GM13976 (cell line): ENCODE measurements at regions not wholly inside any gene's neighbourhood (a gene's known extent, or its start where the extent isn't known, plus 50 kb on each side); places are given as distances from the start of the nearest gene placed in this dataset.

Experiments used
- DNase-seq: peaks from one replicate; pipeline ENCODE4 v3.0.0; 2012; ENCODE audit warnings: low spot score
- in situ Hi-C: fragments of 300-500 bp; cut with MboI; formaldehyde crosslinking; loops from one replicate; pipeline ENCODE4 v1.12.0; 2022; ENCODE audit warnings: low sequenced_read_pairs, mixed read lengths, inconsistent platforms; ENCODE audit not compliant: unreplicated experiment
- TF ChIP-seq, protein P1 (sequence below): IDR thresholded peaks from 2 replicates; pipeline ENCODE4 v1.5.1; 2012; ENCODE audit warnings: borderline replicate concordance, mild to moderate bottlenecking; ENCODE audit not compliant: insufficient read depth; ENCODE audit errors: extremely low read depth, missing control alignments, control extremely low read depth

DNA sequence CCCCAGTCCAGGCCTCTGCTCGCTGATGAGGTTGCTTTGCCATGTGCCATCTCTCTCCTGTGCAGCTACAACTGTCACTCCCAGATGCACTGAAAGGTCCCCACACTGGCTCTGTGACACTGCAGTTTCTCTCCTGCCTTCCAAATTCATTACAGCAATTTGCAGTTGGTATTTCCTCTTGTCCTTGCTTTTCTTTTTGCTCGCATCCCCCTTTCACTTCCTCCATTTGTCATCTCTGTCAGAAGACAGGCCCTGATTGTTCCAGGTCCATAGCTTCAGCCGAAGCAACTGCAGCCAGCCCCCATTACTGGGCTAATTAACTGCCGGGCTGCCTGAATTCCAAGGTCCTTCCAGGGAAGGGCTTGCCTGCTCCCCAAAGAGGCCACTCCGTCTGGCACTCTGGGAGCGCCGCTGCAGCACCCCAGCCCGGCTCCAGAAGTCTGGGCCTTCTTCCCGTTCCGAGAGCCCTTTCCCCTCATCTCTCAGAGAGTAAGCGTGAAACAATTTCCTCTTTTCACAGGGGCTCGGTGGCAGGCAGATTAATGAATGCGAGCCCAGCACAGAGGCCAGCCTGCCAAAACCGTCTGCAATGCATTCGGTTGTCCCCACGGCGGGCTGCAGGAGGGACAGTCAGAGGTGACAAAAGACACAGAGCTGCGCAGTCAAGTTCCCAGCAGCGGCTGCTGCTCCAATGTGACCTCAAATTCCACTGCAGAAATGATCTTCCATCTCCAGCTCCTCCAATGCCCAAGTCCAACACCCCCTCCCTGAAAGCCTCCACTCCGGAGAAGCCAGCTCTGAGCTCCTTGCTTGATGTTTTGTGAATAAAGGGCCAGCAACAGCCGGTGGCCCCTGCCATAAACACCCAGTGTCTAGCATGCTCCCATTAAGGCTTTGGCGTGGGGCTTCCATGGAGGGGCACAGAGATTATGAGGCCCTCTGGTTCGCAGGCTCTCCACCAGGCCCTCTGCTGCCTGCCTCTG, 279.4 kb upstream of the HABP2 start:
- no peak for DNase-seq
- TF ChIP-seq, protein P1, sequence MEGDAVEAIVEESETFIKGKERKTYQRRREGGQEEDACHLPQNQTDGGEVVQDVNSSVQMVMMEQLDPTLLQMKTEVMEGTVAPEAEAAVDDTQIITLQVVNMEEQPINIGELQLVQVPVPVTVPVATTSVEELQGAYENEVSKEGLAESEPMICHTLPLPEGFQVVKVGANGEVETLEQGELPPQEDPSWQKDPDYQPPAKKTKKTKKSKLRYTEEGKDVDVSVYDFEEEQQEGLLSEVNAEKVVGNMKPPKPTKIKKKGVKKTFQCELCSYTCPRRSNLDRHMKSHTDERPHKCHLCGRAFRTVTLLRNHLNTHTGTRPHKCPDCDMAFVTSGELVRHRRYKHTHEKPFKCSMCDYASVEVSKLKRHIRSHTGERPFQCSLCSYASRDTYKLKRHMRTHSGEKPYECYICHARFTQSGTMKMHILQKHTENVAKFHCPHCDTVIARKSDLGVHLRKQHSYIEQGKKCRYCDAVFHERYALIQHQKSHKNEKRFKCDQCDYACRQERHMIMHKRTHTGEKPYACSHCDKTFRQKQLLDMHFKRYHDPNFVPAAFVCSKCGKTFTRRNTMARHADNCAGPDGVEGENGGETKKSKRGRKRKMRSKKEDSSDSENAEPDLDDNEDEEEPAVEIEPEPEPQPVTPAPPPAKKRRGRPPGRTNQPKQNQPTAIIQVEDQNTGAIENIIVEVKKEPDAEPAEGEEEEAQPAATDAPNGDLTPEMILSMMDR, result no peak
- in situ Hi-C loops, result no loop called here

DNA sequence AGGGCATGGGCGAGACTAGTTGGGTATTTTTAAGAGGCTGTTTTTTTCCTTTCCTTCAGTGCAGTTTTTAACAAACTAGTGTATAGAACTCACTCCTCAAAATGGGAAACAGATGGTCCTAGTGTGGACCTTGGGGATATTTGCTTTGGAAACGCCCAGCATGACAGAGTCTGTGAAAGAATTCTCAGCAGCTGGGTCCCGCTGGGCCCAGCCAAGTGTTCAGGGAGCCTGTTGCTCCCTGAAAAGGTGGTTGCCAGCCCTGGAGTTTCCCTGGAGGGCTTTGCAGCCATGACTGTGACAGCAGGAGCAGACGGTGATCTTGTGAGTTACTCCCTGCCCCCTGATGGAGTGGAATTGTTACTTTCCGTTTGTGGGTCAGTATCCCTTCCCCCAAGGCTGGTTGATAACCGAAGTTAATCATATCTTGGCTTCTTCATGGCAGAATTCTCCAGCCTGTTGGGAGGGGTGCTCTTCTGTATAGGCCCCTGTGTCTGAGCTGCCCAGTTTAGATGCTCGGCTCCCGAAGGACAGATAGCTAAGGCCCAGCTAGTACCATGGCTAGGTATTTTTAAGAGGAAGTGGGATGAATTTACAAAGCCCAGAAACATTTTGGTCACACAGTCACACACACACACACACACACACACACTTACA, 278.6 kb upstream of the HABP2 start:
- no peak for DNase-seq
- TF ChIP-seq, protein P1, result no peak
- in situ Hi-C loops, result no loop called here

GRCh38 chr10:113278221-113278620, 274.6 kb upstream of the HABP2 start:
- in situ Hi-C loops, result no loop called here
- no peak for DNase-seq
- TF ChIP-seq, protein P1, result no peak

- in situ Hi-C loops, result no loop called here
- TF ChIP-seq, protein P1, result no peak
Measured at GRCh38 chr10:113278664-113279063, 274.2 kb upstream of the HABP2 start.

DNA sequence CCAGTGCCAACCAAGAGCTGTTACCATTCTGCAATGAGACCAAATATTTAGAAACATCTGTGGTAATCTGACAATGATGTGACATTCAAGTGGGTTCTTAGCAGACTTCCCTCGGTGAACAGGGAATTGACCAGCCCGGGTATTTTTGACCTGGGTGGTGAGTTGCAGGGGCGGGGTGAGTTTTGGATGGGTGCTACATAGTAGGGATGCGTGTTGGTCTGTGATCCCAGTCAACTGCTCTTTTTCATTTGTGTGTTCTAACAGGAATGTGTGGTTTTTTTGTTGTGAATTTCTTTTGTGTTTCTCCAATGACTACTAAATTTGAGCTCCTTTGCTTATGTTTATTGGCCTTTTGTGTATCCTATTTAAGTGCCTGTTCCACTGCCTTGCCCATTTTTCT, 273.6 kb upstream of the HABP2 start:
- in situ Hi-C loops, result no loop called here
- TF ChIP-seq, protein P1, result no peak
- no peak for DNase-seq

More at GRCh38 chr10:113278664-113279063, 274.2 kb upstream of the HABP2 start:
- DNase-seq, result no peak

GRCh38 chr10:113282564-113282963, 270.3 kb upstream of the HABP2 start:
- TF ChIP-seq, protein P1, result no peak
- DNase-seq, result no peak
- in situ Hi-C loops, result no loop called here
